ENCODE measurements at regions not wholly inside any gene's neighbourhood (a gene's known extent, or its start where the extent isn't known, plus 50 kb on each side); places are given as distances from the start of the nearest gene placed in this dataset.

- DNase-seq (ENCODE audit: low spot score): no peak
- no peak overlapping the region for H3K27ac ChIP-seq
- POLR2A ChIA-PET (ENCODE audit: low non-redundant PET): no interaction called here
- no peak for TF ChIP-seq CTCF (conservative IDR thresholded peaks at IDR 0.05; ENCODE audit: low read depth)
- CTCF ChIA-PET: no interaction called here
These were observed 69.9 kb upstream of the SIPA1L2 start for GRCh38 chr1:232699814-232700213.

DNA sequence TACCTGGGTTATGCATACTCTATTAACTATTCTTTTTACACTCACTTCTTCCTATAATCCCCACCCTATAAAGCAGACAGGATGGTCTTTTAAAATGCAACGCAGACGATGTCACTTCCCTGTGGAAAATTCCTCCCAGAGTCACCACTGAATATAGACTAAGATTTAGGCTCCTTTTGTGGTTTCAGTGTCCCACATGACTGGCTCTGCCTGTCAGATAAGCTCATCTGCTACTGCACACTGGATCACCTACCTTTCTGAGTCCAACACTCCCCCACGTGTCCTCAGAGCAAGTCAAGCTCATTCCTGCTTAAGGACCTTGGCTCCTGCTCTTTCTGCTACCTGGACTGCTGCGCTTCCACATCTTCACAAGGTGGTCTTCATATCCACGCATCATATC, 73.0 kb upstream of the SIPA1L2 start:
- ChIA-PET POLR2A (ENCODE audit: low non-redundant PET) (no interaction called here), CTCF (no interaction called here)
- no peak overlapping the region for H3K27ac ChIP-seq
- no peak for TF ChIP-seq CTCF (conservative IDR thresholded peaks at IDR 0.05; ENCODE audit: low read depth)
- no peak for DNase-seq (ENCODE audit: low spot score)

DNA sequence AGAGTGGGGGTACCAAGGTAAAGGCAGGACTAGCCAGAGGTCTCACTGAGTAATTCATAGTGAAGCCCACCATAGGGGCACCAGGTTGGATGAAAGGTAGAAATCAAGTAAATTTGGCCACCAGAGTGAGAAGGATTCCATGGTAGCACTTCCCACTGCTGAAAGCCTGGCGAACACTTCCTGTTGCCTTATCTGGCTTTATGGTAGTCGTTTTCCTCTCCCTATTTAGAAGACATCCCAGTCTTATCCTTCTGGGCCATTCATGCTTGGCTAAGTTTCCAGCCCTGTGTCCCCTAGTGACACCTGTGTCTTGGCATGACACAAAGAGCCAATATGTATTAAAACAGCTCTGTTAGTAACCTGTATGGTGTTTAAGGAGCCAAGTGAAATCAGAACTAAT, 74.3 kb upstream of the SIPA1L2 start:
- DNase-seq (ENCODE audit: low spot score): no peak
- TF ChIP-seq CTCF (conservative IDR thresholded peaks at IDR 0.05; ENCODE audit: low read depth): no peak
- peak overlapping the region; percentile 41 for H3K27ac ChIP-seq
- CTCF ChIA-PET: interaction anchor here (0.6 to 0.7 kb wide), 2 partner anchors 25 to 837 kb away, joined by 3 to 4 read pairs; no protein-coding TSS in a partner anchor
- POLR2A ChIA-PET (ENCODE audit: low non-redundant PET): no interaction called here

GRCh38 chr1:232704694-232705680, 75.1 kb upstream of the SIPA1L2 start:
- ChIA-PET POLR2A (ENCODE audit: low non-redundant PET) (no interaction called here), CTCF (interaction anchor here (0.5 to 0.7 kb wide), 3 partner anchors 26 to 838 kb away, joined by 3 to 4 read pairs (median 3); no protein-coding TSS in a partner anchor)
- TF ChIP-seq CTCF (conservative IDR thresholded peaks at IDR 0.05; ENCODE audit: low read depth): no peak
- peak overlapping the region; percentile 63 for H3K27ac ChIP-seq
- peak; percentile 87 for DNase-seq (ENCODE audit: low spot score)

DNA sequence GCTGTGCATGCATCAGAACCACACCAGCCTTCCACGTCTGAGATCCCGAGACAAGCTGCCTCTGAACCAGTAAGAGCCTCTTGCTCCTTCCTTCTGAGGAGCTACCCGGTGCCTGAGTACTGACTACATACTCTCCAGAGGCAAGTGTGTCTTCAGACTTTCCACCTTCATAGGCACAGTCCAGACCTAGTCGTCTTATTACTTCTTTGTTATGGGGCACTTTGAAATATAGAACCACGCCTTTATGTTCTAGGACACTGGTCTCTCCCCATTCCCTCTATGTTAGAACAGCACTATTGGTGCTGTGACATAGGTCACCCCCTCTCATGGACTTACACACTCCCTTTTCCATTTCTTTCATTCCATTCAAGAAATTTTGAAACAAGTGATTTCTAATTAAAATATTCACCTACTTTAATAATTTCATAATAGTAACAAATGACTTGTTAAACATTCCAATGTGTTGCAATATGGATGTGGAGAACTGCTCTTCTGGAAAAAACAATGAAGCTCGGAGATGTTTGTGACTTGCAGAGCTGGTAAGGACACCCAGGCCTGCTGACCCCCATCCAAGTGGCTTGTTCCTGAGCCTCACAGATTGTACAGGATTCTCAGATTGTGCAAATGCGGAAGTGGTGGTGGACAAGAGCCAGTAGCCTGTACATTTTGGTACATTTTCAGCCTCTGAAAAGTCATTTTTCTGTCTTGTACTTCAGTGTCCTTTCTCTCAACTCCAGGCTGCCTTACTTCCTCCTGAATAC, 76.1 kb upstream of the SIPA1L2 start:
- TF ChIP-seq CTCF (conservative IDR thresholded peaks at IDR 0.05; ENCODE audit: low read depth): no peak
- CTCF ChIA-PET: interaction anchor here (0.5 kb wide), 1 partner anchor 167 kb away, joined by 3 read pairs; no protein-coding TSS in a partner anchor
- POLR2A ChIA-PET (ENCODE audit: low non-redundant PET): no interaction called here

GRCh38 chr1:232707142-232707541, 77.2 kb upstream of the SIPA1L2 start:
- TF ChIP-seq CTCF (conservative IDR thresholded peaks at IDR 0.05; ENCODE audit: low read depth): no peak
- CTCF ChIA-PET: no interaction called here
- H3K27ac ChIP-seq: no peak overlapping the region
- POLR2A ChIA-PET (ENCODE audit: low non-redundant PET): no interaction called here
- no peak for DNase-seq (ENCODE audit: low spot score)

More for the DNA sequence above, 76.1 kb upstream of the SIPA1L2 start:
- peak overlapping the region; percentile 63 for H3K27ac ChIP-seq
- no peak for DNase-seq (ENCODE audit: low spot score)
